ENCODE measurements at regions not wholly inside any gene's neighbourhood (a gene's known extent, or its start where the extent isn't known, plus 50 kb on each side); places are given as distances from the start of the nearest gene placed in this dataset.

DNA sequence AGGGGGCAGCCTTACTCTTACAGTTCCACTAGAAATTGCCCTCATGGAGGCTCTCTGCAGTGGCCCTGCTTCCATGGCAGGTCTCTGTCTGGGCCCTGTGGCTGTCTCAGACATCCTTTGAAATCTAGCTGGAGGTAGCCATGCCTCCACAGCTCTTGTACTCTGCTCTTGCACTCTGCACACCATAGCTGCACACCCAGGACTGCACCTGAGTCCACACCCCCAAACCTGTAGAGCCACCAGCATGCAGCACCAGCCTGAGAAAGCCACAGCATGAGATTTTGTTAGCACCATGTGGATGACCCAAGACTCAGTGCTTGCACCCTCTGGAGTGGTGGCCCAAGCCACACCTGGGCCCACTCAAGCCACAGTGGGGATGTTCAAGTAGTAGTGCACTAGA, 376.2 kb upstream of the RND3 start:
- ATAC-seq (peak; percentile 54), DNase-seq (ENCODE audit: low spot score in 2 of 2) (no peak)
- Mint-ChIP-seq H3K9me3 (no peaks in the 10 kb centered on the region), H3K4me1 (no peaks in the 10 kb centered on the region), H3K36me3 (no peaks in the 10 kb centered on the region), H3K4me3 (no peak overlapping the region), H3K27ac (no peak overlapping the region)

DNA sequence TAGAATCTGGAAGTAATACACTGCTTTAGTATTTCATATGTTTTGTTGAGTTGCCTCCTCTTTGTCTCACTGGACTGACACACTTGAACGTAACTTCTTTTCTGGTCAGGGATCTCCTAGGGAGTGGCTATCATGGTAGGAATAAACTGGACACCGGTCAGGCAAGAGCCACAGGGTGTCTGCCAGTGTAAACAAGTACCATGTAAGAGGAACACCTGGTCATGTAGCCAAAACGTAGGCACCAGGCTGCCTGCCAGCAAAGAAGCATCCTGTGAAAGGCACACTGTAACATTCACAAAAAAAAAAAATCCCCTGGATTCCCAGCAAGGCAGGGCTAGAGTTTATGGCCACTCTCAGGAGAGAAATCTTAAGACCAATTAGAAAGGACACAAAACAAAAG, 372.8 kb upstream of the RND3 start:
- no peaks in the 10 kb centered on the region for H3K36me3 Mint-ChIP-seq
- H3K27ac Mint-ChIP-seq = no peak overlapping the region
- ATAC-seq = no peak
- no peaks in the 10 kb centered on the region for H3K9me3 Mint-ChIP-seq
- DNase-seq (ENCODE audit: low spot score in 2 of 2) = no peak
- no peak overlapping the region for H3K4me3 Mint-ChIP-seq
- H3K4me1 Mint-ChIP-seq = no peaks in the 10 kb centered on the region

DNA sequence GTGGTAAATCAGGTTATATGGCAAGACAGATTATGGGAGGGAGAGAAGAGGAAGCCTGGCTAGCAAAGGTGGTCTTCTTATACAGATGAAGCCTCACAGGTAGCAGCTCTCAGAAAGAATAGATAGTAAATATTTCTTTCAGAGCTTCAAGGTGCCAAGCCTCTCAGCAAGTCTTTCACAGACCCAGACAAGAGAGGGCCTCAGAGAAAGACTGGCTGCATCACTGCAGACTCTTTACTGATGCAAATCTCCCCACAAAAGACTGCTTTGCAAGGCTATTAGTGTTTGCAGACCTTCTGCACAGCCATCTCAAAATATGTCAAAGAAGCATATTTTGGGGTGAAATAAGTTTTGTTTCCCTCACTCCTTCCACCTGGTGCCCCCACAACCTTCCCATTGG, 372.4 kb upstream of the RND3 start:
- H3K4me3 Mint-ChIP-seq = no peak overlapping the region
- DNase-seq (ENCODE audit: low spot score in 2 of 2) (no peak), ATAC-seq (no peak)
- no peak overlapping the region for H3K27ac Mint-ChIP-seq
- no peaks in the 10 kb centered on the region for H3K9me3 Mint-ChIP-seq
- H3K4me1 Mint-ChIP-seq = no peaks in the 10 kb centered on the region
- H3K36me3 Mint-ChIP-seq = no peaks in the 10 kb centered on the region

DNA sequence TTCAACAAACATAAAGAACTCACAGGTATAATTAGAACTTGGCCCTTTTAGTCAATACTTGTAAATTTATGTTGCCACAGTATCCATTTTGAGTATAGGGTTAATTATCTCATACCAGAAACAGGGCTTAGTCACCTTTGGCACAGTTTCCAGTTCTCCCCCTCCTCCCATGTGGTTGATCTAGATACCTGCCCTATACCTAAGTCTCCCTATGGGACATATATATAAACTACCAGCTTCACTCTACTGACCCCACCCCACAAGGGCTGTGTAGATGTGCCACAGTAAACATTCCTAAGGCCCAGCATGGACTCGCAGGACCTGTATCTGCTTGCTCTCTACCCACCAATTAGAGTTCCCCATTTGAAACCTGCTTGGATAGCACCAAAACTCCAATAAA, 371.7 kb upstream of the RND3 start:
- DNase-seq (ENCODE audit: low spot score in 2 of 2) = no peak
- Mint-ChIP-seq H3K36me3 (no peaks in the 10 kb centered on the region), H3K4me1 (no peaks in the 10 kb centered on the region)

DNA sequence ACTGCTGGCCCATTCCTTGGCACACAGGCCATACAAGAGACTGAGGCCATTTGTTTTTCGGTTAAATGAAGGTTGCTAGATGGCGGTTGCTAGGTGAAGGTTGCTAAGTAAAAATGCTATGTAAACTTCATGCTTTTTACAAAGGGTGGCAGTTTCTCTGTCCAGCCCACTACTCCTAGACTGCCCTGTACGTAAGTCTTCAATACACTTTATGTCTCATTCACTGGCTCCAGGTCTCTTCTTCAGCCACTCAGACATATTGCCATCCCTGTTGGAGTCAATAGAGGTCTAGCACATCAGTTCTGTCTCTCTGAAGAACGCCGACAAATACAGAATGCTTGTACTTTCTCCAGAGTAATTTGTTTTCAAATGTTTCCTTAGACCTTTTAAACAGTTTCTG, 370.9 kb upstream of the RND3 start:
- no peak for DNase-seq (ENCODE audit: low spot score in 2 of 2)
- H3K4me1 Mint-ChIP-seq = no peaks in the 10 kb centered on the region

More for the DNA sequence above, 371.7 kb upstream of the RND3 start:
- Mint-ChIP-seq H3K9me3 (no peaks in the 10 kb centered on the region), H3K4me3 (no peak overlapping the region), H3K27ac (no peak overlapping the region)
- no peak for ATAC-seq

DNA sequence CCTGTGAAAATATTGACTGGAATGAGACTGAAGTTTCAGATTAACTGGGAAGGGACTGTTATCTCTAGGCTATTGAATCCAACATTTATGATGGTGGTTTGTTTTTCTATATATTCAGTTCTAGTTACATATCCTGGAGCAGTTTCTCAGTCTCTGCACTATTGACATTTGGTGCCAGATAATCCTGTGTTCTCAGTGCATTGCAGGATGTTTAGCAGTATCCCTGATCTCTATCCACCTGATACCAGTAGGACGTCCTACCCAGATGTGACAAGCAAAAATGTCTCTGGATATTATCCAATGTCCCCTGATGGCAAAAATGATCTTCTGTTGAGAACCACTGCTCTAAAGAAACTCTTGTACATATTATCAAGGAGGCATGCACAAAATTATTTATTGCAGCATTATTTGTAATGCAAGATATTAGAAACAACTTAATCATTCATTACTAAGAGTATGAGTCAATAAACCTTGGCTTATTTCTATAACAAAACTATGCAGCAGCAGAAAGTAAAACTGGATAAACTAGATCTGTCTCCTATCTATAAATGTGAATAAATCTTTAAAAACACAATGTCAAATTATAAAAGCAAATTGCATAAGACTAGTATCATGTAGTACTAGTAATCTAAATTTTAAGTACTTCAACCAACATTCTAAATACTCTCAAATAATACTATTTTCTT, 369.3 kb upstream of the RND3 start:
- H3K4me3 Mint-ChIP-seq = no peak overlapping the region
- no peaks in the 10 kb centered on the region for H3K9me3 Mint-ChIP-seq
- DNase-seq (ENCODE audit: low spot score in 2 of 2) = no peak
- H3K27ac Mint-ChIP-seq = no peak overlapping the region
- no peaks in the 10 kb centered on the region for H3K36me3 Mint-ChIP-seq
- no peak for ATAC-seq
- no peaks in the 10 kb centered on the region for H3K4me1 Mint-ChIP-seq

More for the DNA sequence above, 370.9 kb upstream of the RND3 start:
- H3K36me3 Mint-ChIP-seq = no peaks in the 10 kb centered on the region
- H3K9me3 Mint-ChIP-seq = no peaks in the 10 kb centered on the region
- no peak overlapping the region for H3K27ac Mint-ChIP-seq
- no peak overlapping the region for H3K4me3 Mint-ChIP-seq
- no peak for ATAC-seq

DNA sequence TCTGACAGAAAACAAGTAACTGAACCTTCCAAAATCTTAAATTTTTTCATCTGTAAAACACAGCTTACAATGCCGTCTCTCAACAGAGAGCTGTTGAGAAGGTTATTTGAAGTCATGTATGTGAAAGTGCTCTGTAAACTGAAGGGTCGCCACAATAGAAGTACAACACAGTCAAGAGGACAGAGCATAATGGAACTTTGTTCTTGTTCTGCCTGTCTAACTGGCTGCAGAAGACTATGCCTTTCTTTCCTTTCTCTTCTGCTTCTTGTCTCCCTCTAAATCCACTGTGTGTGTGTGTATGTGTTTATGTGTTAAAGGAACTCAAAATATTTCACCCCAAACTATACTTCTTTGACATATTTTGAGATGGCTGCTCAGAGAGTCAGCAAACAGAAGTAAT, 365.8 kb upstream of the RND3 start:
- ATAC-seq (no peak), DNase-seq (ENCODE audit: low spot score in 2 of 2) (no peak)
- Mint-ChIP-seq H3K4me3 (no peak overlapping the region), H3K9me3 (no peaks in the 10 kb centered on the region), H3K27ac (no peak overlapping the region), H3K4me1 (no peaks in the 10 kb centered on the region), H3K36me3 (no peaks in the 10 kb centered on the region)

DNA sequence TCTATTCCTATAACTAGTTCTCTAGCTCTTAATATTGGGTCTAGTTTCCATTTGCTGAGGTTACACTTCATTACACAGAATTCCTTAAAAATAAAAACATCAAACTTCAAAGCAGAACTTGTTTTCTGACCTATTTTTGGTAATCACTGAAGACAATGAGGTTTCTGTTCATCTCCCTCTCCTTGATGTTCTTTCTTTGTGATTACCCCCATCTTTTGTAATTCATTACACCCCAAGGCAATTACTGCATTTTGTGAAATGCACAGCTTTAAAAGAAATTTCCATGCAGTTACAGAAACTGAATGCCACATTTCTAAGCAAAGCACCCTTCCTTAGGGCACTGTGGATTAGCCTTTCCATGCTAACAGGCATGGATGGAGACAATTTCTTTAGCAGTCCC, 363.2 kb upstream of the RND3 start:
- no peaks in the 10 kb centered on the region for H3K4me1 Mint-ChIP-seq

DNA sequence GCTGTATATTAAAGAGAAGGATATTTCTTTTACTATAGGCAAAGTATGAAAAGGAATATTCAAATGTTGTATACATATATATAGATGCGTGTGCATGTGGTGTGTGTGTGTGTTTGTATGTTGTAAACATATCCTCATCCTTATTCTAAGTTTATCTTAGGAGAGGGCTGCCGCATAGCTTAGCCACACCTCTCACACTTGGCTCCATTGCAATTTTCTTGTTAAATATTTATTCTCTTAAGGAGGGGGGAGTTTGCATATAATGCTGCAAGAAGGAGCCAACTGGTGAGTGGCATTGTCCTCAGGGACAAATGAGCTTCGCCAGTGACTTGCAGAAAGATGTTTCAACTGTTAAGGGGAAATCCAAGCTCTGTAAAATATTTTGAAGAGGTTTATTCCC, 360.1 kb upstream of the RND3 start:
- DNase-seq (ENCODE audit: low spot score in 2 of 2) (no peak), ATAC-seq (no peak)
- no peak overlapping the region for H3K4me3 Mint-ChIP-seq
- no peaks in the 10 kb centered on the region for H3K4me1 Mint-ChIP-seq
- H3K36me3 Mint-ChIP-seq = no peaks in the 10 kb centered on the region
- H3K9me3 Mint-ChIP-seq = no peaks in the 10 kb centered on the region
- no peak overlapping the region for H3K27ac Mint-ChIP-seq

More for the DNA sequence above, 363.2 kb upstream of the RND3 start:
- no peaks in the 10 kb centered on the region for H3K9me3 Mint-ChIP-seq
- DNase-seq (ENCODE audit: low spot score in 2 of 2) (no peak), ATAC-seq (no peak)
- no peaks in the 10 kb centered on the region for H3K36me3 Mint-ChIP-seq
- H3K27ac Mint-ChIP-seq = no peak overlapping the region
- no peak overlapping the region for H3K4me3 Mint-ChIP-seq

DNA sequence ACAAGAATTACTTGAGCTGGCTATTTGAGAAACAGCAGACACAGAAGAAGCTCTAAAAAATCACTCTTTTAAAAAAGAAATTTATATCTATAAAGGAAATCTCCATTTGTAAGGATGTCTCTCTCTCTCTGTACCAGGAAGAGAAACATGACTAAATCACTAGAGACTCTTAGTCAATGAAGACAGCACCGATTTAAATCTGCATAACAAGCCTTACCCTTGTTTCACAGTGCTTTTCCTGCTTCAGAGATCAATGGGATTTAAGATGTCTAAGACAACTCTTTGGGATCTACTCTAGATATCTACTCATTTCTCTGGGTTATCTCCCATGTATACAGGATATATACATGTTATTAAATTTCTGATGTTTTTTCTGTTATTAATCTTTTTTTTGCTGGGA, 359.2 kb upstream of the RND3 start:
- Mint-ChIP-seq H3K27ac (no peak overlapping the region), H3K4me3 (no peak overlapping the region), H3K4me1 (no peaks in the 10 kb centered on the region), H3K36me3 (no peaks in the 10 kb centered on the region), H3K9me3 (no peaks in the 10 kb centered on the region)
- DNase-seq (ENCODE audit: low spot score in 2 of 2) (no peak), ATAC-seq (no peak)

DNA sequence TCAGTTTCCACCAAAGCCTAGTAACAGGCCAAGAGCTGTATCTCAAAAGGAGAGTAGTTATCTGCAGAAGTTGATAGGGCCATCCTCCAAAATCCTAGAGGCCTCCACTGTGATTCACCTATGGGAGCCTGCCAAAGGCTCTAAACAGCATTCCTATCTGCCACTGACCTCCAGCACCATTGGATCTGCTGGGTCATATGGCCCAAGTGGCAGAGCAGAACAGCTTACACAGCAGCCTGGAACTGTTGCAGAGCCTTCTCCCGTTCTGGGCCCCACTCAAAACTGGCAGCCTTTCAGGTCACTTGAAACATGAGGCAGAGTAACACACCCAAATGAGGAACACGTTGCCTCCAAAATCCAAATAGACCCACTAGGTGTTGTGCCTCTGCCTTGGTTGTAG, 345.2 kb upstream of the RND3 start:
- H3K36me3 Mint-ChIP-seq = no peaks in the 10 kb centered on the region
- no peak overlapping the region for H3K27ac Mint-ChIP-seq
- no peaks in the 10 kb centered on the region for H3K9me3 Mint-ChIP-seq
- no peak for DNase-seq (ENCODE audit: low spot score in 2 of 2)
- no peak overlapping the region for H3K4me3 Mint-ChIP-seq
- H3K4me1 Mint-ChIP-seq = no peaks in the 10 kb centered on the region
- ATAC-seq = no peak

DNA sequence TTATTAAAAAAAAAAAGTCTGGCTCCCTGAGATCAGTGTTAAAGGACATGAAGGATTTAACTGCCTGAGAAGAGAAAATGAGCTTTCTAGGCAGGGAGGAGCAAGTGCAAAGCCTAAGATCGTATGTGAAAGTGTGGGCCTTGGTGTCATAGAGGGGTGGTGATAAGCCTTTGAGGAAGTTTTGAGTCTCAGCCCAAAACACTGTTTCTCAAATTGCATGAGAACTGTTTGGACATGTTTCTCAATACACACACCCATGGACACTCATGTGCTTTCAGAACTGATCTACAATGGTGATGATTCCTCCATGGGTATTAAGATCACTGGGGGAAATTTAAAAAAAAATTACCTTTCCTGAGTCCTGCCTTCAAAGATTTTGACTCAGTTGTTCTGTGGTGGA, 336.7 kb upstream of the RND3 start:
- no peak for ATAC-seq
- H3K36me3 Mint-ChIP-seq = no peaks in the 10 kb centered on the region
- no peaks in the 10 kb centered on the region for H3K4me1 Mint-ChIP-seq
- no peak overlapping the region for H3K4me3 Mint-ChIP-seq
- no peak overlapping the region for H3K27ac Mint-ChIP-seq
- no peaks in the 10 kb centered on the region for H3K9me3 Mint-ChIP-seq
- no peak for DNase-seq (ENCODE audit: low spot score in 2 of 2)

DNA sequence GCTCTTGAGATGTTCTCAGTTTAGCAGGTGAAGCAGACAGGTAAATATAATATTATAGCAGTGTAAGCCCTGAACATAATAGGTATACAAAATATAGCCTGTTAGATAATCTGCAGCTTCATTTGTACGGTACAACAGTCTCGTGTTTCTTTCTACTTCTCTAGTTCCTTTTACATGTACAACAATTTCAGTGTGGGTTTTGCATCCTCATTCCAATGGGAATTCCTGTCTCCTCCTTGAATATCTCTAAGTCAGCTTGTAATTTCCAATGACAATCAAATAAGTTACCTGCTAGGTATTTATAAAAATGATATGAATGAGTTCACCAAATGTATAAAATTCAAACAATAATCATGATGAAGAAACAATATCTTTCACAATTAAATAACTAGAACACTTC, 330.0 kb upstream of the RND3 start:
- Mint-ChIP-seq H3K9me3 (peaks cover 3% of the 10 kb centered on the region), H3K4me3 (no peak overlapping the region), H3K4me1 (no peaks in the 10 kb centered on the region), H3K36me3 (no peaks in the 10 kb centered on the region), H3K27ac (no peak overlapping the region)
- DNase-seq (ENCODE audit: low spot score in 2 of 2) = no peak
- no peak for ATAC-seq

DNA sequence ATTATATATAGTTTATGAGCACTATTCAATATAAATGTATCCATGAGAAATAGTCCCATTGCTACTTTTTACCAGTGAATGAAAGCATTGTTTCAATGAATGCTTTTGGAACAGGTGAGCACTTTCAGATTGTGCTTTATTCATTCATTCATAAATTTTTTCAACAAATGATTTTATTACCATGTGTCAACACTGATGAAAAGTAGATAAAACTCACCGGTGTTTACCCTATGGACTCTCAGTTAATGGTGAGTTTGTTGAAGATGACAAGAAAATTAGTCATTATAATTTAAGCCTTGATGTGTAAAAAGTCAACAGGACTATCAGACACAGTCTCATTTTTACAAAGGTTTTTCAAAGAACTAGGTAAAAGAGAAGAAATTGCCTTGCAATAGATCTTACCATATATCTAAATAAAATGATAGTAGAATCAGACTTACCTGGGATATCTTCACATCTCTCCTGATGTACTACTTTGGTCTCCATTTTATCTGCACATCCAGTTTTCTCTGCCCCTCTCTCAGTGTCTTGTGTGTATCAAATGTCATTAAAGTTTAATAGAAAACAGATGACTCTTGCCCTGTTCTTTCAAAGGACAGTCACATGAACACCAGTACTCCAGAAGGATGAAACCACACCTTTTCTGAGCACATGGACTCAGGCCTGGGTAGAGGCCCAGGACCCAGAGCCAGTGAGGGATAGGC, 325.3 kb upstream of the RND3 start:
- H3K36me3 Mint-ChIP-seq = no peaks in the 10 kb centered on the region

DNA sequence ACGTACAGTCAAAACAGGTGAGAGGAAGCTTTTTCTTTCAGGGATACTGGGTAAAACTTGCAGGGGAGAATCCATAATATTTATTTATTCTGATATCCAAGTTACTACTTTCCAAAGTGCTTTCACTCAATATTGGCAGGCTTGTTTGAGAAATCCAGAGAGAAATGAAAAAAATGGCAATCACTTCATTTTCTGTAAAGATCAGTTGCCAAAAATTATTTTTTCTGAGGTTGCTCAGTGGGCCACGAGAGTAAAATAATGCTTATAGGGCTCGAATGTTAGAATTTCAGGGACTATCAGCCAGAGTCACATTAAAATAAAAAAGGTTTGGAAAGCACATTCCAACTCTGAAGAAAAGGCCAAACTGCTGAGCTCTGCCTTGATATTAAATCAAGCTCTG, 324.6 kb upstream of the RND3 start:
- H3K9me3 Mint-ChIP-seq = no peaks in the 10 kb centered on the region
- H3K4me3 Mint-ChIP-seq = no peak overlapping the region
- H3K36me3 Mint-ChIP-seq = no peaks in the 10 kb centered on the region
- H3K4me1 Mint-ChIP-seq = no peaks in the 10 kb centered on the region
- no peak overlapping the region for H3K27ac Mint-ChIP-seq
- DNase-seq (ENCODE audit: low spot score in 2 of 2) = no peak
- no peak for ATAC-seq

More for the DNA sequence above, 325.3 kb upstream of the RND3 start:
- H3K9me3 Mint-ChIP-seq = no peaks in the 10 kb centered on the region
- H3K4me3 Mint-ChIP-seq = no peak overlapping the region
- DNase-seq (ENCODE audit: low spot score in 2 of 2) = no peak
- no peak for ATAC-seq
- H3K27ac Mint-ChIP-seq = no peak overlapping the region
- no peaks in the 10 kb centered on the region for H3K4me1 Mint-ChIP-seq

DNA sequence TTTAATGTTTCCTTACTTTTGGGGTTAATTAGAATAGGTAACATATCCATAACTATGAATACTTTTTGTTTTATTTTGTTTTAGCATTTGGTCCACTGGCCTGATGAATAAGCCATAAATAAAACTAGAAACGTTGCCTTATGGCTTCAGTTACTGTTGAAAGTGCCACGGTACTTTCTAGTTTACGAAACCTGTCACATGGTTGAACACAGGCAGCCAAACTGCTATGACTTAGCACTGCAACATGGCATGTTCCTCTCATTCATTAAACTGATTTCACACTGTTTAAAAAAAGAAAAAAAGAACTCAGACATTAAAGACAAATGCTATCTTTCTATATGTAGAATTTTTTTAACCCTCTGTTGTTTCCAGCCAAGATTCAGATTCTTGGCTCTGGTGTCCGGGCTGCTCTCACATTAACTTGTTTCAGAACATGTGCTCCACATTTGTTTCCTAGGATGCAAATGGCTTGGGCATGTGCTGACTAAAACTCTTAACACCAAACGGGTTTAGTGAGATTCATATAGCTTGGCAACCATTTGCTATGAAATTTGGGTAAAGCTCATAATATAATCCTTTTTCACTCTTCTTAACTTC, 323.9 kb upstream of the RND3 start:
- no peaks in the 10 kb centered on the region for H3K4me1 Mint-ChIP-seq
- no peaks in the 10 kb centered on the region for H3K9me3 Mint-ChIP-seq
- no peak overlapping the region for H3K27ac Mint-ChIP-seq
- no peak overlapping the region for H3K4me3 Mint-ChIP-seq
- ATAC-seq (no peak), DNase-seq (ENCODE audit: low spot score in 2 of 2) (no peak)
- H3K36me3 Mint-ChIP-seq = no peaks in the 10 kb centered on the region
